GM23338 (cell line): ENCODE measurements at regions not wholly inside any gene's neighbourhood (a gene's known extent, or its start where the extent isn't known, plus 50 kb on each side); places are given as distances from the start of the nearest gene placed in this dataset.

Experiments used
- ATAC-seq: fragments of 200-7000 bp; cut with Tn5 transposase; 3 replicates; pipeline ENCODE4 v1.9.1; 2020
- DNase-seq: peaks from one replicate; pipeline ENCODE4 v3.0.0-alpha.2; 2015; ENCODE audit warnings: low spot score
- H2AFZ ChIP-seq: fragments of 200-600 bp; sonication (generic); 2 replicates; pipeline ENCODE4 v1.8.0; 2016; ENCODE audit warnings: antibody characterized with exemption, mild to moderate bottlenecking, moderate library complexity
- H3F3A ChIP-seq: fragments of 200-600 bp; sonication (generic); replicated peaks from 2 replicates; pipeline ENCODE4 v1.8.0; 2017; ENCODE audit warnings: antibody characterized with exemption, mixed run types, low read depth
- H3K27ac ChIP-seq: fragments of 200-600 bp; sonication (generic); 2 replicates; pipeline ENCODE4 v1.6.1; 2016; ENCODE audit warnings: low read depth
- H3K27me3 ChIP-seq: fragments of 200-600 bp; sonication (generic); 2 replicates; pipeline ENCODE4 v1.8.0; 2016; ENCODE audit warnings: mild to moderate bottlenecking, mixed run types, moderate library complexity; ENCODE audit not compliant: insufficient read depth
- H3K36me3 ChIP-seq: fragments of 200-600 bp; sonication (generic); 2 replicates; pipeline ENCODE4 v1.8.0; 2016; ENCODE audit warnings: mild to moderate bottlenecking; ENCODE audit not compliant: insufficient read depth
- H3K4me1 ChIP-seq: fragments of 200-600 bp; sonication (generic); 2 replicates; pipeline ENCODE4 v1.8.0; 2016; ENCODE audit warnings: mild to moderate bottlenecking, moderate library complexity; ENCODE audit not compliant: insufficient read depth
- H3K4me2 ChIP-seq: fragments of 200-600 bp; sonication (generic); 2 replicates; pipeline ENCODE4 v1.7.1; 2017; ENCODE audit warnings: mixed run types
- H3K4me3 ChIP-seq: fragments of 200-600 bp; sonication (generic); 2 replicates; pipeline ENCODE4 v1.6.1; 2016; ENCODE audit warnings: mixed run types
- H3K79me2 ChIP-seq: fragments of 200-600 bp; sonication (generic); replicated peaks from 2 replicates; pipeline ENCODE4 v1.8.0; 2017; ENCODE audit warnings: mild to moderate bottlenecking; ENCODE audit not compliant: insufficient read depth
- H3K9me2 ChIP-seq: fragments of 200-600 bp; sonication (generic); 2 replicates; pipeline ENCODE4 v1.8.0; 2017; ENCODE audit not compliant: insufficient read depth
- H4K20me1 ChIP-seq: fragments of 200-600 bp; sonication (generic); replicated peaks from 2 replicates; pipeline ENCODE4 v1.8.0; 2017; ENCODE audit warnings: mild to moderate bottlenecking; ENCODE audit not compliant: insufficient read depth
- H3K27ac Mint-ChIP-seq: 2 replicates; pipeline ENCODE4 v1.8.0; 2020; ENCODE audit warnings: inconsistent platforms, mild to moderate bottlenecking, moderate library complexity, mixed read lengths
- H3K27me3 Mint-ChIP-seq: 3 replicates; pipeline ENCODE4 v1.8.0; 2022; ENCODE audit warnings: low read depth, mild to moderate bottlenecking, moderate library complexity, mixed read lengths, inconsistent platforms; ENCODE audit not compliant: insufficient read depth, poor library complexity
- H3K36me3 Mint-ChIP-seq: 3 replicates; pipeline ENCODE4 v1.8.0; 2021; ENCODE audit warnings: low read depth, mild to moderate bottlenecking, inconsistent platforms, moderate library complexity, mixed read lengths
- H3K4me1 Mint-ChIP-seq: 3 replicates; pipeline ENCODE4 v1.8.0; 2020; ENCODE audit warnings: mild to moderate bottlenecking, inconsistent platforms, mixed read lengths
- H3K4me3 Mint-ChIP-seq: 3 replicates; pipeline ENCODE4 v1.8.0; 2021; ENCODE audit warnings: moderate library complexity, mild to moderate bottlenecking, inconsistent platforms, mixed read lengths
- H3K9me3 Mint-ChIP-seq: 3 replicates; pipeline ENCODE4 v1.8.0; 2020; ENCODE audit warnings: moderate library complexity, mild to moderate bottlenecking, inconsistent platforms, mixed read lengths
- CREB1 ChIP-seq: fragments of 250-450 bp; sonication (Bioruptor Pico); IDR thresholded peaks from 2 replicates; pipeline ENCODE4 v1.5.0; 2020; ENCODE audit warnings: low read depth, mild to moderate bottlenecking, moderate library complexity
- CTCF ChIP-seq, 2 experiments: fragments of 200-600 bp in 1 of 2; sonication (generic) in 1 of 2; conservative IDR thresholded peaks; 2 replicates each; pipeline versions ENCODE4 v1.5.1 to v1.6.1; 2016 to 2017; ENCODE audit warnings: antibody characterized with exemption in 2 of 2, low read depth in 2 of 2, mild to moderate bottlenecking in 2 of 2, moderate library complexity in 1 of 2
- ETS1 ChIP-seq: IDR thresholded peaks from 2 replicates; pipeline ENCODE4 v1.6.1; 2016; ENCODE audit warnings: antibody characterized with exemption
- EZH2 ChIP-seq: fragments of 200-600 bp; sonication (generic); IDR thresholded peaks from one replicate; pipeline ENCODE4 v1.8.0; 2017; ENCODE audit warnings: antibody characterized with exemption, mild to moderate bottlenecking, low read depth; ENCODE audit not compliant: unreplicated experiment
- EZH2phosphoT487 ChIP-seq: fragments of 200-600 bp; sonication (generic); IDR thresholded peaks from one replicate; pipeline ENCODE4 v1.8.1; 2018; ENCODE audit warnings: antibody characterized with exemption; ENCODE audit not compliant: unreplicated experiment
- JUNB ChIP-seq: IDR thresholded peaks from one replicate; pipeline ENCODE4 v1.6.1; 2016; ENCODE audit warnings: antibody characterized with exemption; ENCODE audit not compliant: unreplicated experiment
- NANOG ChIP-seq: IDR thresholded peaks from 2 replicates; pipeline ENCODE4 v1.6.1; 2016; ENCODE audit warnings: antibody characterized with exemption, borderline replicate concordance
- POLR2AphosphoS5 ChIP-seq: IDR thresholded peaks from 2 replicates; pipeline ENCODE4 v1.6.1; 2016; ENCODE audit warnings: antibody characterized with exemption, low read depth
- REST ChIP-seq: IDR thresholded peaks from one replicate; pipeline ENCODE4 v1.6.1; 2018; ENCODE audit warnings: antibody characterized with exemption; ENCODE audit not compliant: unreplicated experiment
- STAT1 ChIP-seq: IDR thresholded peaks from one replicate; pipeline ENCODE4 v1.6.1; 2016; ENCODE audit warnings: antibody characterized with exemption; ENCODE audit not compliant: unreplicated experiment
- ZNF114 ChIP-seq: fragments of 250-450 bp; sonication (Bioruptor Pico); IDR thresholded peaks from 2 replicates; pipeline ENCODE4 v1.5.0; 2020; ENCODE audit warnings: mild to moderate bottlenecking, moderate library complexity
- ZNF331 ChIP-seq: fragments of 250-450 bp; sonication (Bioruptor Pico); IDR thresholded peaks from 2 replicates; pipeline ENCODE4 v1.5.0; 2020; ENCODE audit warnings: low read depth, mild to moderate bottlenecking, moderate library complexity
- ZNF462 ChIP-seq: fragments of 250-450 bp; sonication (Bioruptor Pico); IDR thresholded peaks from 2 replicates; pipeline ENCODE4 v1.5.0; 2020; ENCODE audit warnings: mild to moderate bottlenecking, moderate library complexity

DNA sequence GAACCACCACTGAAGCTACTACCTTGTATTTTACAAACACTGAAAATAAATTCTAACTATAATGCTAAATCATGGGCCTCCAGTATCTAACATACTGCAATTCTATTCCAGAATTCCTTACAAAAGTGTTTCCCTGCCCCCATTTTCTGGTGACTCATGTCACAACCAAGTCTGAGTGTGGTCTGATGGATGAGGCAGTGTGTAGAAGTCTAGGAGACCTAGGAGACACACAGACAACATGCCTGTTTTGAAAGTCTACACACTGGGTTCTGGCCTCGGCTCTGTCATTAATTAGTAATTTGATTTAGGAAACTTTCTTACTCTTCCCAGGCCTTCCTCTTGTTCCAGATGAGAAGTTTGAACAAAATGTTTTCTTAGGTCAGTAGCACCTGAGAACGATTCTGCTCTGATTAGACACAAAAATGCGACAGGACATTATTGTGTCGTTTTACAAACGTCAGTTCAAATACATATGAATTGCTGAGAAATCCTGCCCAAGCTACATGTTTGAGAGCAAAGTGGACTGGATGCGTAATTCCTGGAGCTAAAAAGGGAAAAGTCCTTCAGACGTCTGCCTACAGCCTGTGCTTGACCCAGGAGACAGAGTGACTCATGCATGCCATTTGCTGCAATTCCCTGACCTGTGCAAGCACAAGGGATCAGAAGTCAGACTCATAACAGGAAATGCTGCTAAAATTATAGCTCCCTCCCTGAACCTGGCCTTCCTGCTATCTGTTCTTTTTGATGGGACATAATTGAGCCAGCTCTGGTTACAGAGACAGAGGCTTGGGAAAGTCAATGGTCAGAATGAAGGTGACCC is 494.4 kb downstream of the SOX11 start:
- no peak for DNase-seq
- H2AFZ ChIP-seq: no peak overlapping the region
- H3K27me3 Mint-ChIP-seq: no peaks in the 10 kb centered on the region
- no peak for ATAC-seq
- no peaks in the 10 kb centered on the region for H3F3A ChIP-seq
- peaks cover 5% of the 10 kb centered on the region; the same call in 2 of the 3 replicates for H3K36me3 Mint-ChIP-seq
- H3K4me2 ChIP-seq: no peak overlapping the region
- H3K9me3 Mint-ChIP-seq: peaks cover 79% of the 10 kb centered on the region
- no peaks in the 10 kb centered on the region for H3K4me1 Mint-ChIP-seq
- H3K4me1 ChIP-seq: no peaks in the 10 kb centered on the region
- no peak overlapping the region for H3K4me3 ChIP-seq
- no peak overlapping the region for H3K27ac ChIP-seq
- no peak overlapping the region for H3K4me3 Mint-ChIP-seq
- no peaks in the 10 kb centered on the region for H3K79me2 ChIP-seq
- H4K20me1 ChIP-seq: no peaks in the 10 kb centered on the region
- H3K36me3 ChIP-seq: no peaks in the 10 kb centered on the region
- no peaks in the 10 kb centered on the region for H3K9me2 ChIP-seq
- H3K27me3 ChIP-seq: no peaks in the 10 kb centered on the region
- TF ChIP-seq CREB1 (no peak), ETS1 (no peak), ZNF114 (no peak), POLR2AphosphoS5 (no peak), EZH2 (no peak), STAT1 (no peak), EZH2phosphoT487 (no peak), ZNF331 (CRISPR knock-in tag) (no peak), ZNF462 (CRISPR knock-in tag) (no peak), CTCF (conservative IDR thresholded peaks at IDR 0.05; ENCODE audit: low read depth in 2 of 2) (no peak), NANOG (no peak), JUNB (no peak), REST (no peak)
- H3K27ac Mint-ChIP-seq: no peak overlapping the region
